ENCODE measurements at regions not wholly inside any gene's neighbourhood (a gene's known extent, or its start where the extent isn't known, plus 50 kb on each side); places are given as distances from the start of the nearest gene placed in this dataset.

DNA sequence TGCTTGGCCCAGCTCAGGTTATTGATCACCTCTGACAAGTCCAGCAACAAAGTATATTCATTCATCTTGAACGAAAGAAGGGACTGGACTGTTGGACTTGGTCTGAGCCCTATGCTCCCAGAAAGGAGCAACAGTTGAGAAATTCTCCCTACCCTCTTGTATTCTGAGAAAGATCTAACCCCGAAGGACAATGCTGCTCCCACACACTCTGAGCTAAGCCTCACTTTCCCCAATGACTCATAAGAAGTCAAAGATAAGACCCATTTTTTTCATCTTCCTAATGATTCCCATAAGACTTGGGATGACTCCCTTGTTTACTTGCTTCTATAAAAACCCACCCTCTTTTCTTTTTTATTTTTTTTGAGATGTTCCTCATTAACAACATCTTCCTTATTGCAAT lies 549.4 kb upstream of the MDFIC2 start:
- no peak for TF ChIP-seq TAF1 (IDR thresholded peaks at IDR 0.05; ENCODE audit: low read depth)
- TF ChIP-seq, protein P1, sequence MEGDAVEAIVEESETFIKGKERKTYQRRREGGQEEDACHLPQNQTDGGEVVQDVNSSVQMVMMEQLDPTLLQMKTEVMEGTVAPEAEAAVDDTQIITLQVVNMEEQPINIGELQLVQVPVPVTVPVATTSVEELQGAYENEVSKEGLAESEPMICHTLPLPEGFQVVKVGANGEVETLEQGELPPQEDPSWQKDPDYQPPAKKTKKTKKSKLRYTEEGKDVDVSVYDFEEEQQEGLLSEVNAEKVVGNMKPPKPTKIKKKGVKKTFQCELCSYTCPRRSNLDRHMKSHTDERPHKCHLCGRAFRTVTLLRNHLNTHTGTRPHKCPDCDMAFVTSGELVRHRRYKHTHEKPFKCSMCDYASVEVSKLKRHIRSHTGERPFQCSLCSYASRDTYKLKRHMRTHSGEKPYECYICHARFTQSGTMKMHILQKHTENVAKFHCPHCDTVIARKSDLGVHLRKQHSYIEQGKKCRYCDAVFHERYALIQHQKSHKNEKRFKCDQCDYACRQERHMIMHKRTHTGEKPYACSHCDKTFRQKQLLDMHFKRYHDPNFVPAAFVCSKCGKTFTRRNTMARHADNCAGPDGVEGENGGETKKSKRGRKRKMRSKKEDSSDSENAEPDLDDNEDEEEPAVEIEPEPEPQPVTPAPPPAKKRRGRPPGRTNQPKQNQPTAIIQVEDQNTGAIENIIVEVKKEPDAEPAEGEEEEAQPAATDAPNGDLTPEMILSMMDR (IDR thresholded peaks at IDR 0.05; ENCODE audit: poor library complexity, severe bottlenecking): no peak
- TF ChIP-seq, protein P2, sequence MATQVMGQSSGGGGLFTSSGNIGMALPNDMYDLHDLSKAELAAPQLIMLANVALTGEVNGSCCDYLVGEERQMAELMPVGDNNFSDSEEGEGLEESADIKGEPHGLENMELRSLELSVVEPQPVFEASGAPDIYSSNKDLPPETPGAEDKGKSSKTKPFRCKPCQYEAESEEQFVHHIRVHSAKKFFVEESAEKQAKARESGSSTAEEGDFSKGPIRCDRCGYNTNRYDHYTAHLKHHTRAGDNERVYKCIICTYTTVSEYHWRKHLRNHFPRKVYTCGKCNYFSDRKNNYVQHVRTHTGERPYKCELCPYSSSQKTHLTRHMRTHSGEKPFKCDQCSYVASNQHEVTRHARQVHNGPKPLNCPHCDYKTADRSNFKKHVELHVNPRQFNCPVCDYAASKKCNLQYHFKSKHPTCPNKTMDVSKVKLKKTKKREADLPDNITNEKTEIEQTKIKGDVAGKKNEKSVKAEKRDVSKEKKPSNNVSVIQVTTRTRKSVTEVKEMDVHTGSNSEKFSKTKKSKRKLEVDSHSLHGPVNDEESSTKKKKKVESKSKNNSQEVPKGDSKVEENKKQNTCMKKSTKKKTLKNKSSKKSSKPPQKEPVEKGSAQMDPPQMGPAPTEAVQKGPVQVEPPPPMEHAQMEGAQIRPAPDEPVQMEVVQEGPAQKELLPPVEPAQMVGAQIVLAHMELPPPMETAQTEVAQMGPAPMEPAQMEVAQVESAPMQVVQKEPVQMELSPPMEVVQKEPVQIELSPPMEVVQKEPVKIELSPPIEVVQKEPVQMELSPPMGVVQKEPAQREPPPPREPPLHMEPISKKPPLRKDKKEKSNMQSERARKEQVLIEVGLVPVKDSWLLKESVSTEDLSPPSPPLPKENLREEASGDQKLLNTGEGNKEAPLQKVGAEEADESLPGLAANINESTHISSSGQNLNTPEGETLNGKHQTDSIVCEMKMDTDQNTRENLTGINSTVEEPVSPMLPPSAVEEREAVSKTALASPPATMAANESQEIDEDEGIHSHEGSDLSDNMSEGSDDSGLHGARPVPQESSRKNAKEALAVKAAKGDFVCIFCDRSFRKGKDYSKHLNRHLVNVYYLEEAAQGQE (IDR thresholded peaks at IDR 0.05; ENCODE audit: borderline replicate concordance): no peak
- TF ChIP-seq SMC3 (conservative IDR thresholded peaks at IDR 0.05; ENCODE audit: poor library complexity): no peak

Data from neural cell (in vitro differentiated cells).